MM.1S (cell line): ENCODE measurements at regions not wholly inside any gene's neighbourhood (a gene's known extent, or its start where the extent isn't known, plus 50 kb on each side); places are given as distances from the start of the nearest gene placed in this dataset.

ENCODE experiments used
- EZH2phosphoT487 ChIP-seq: fragments of 300-600 bp; sonication (generic); IDR thresholded peaks from 2 replicates; pipeline ENCODE4 v1.6.1; 2018; ENCODE audit warnings: antibody characterized with exemption, low read length
- TF ChIP-seq, protein P1 (sequence below): fragments of 300-600 bp; sonication (generic); IDR thresholded peaks from 2 replicates; pipeline ENCODE4 v1.5.1; 2016; ENCODE audit warnings: antibody characterized with exemption, low read length, mixed read lengths

DNA sequence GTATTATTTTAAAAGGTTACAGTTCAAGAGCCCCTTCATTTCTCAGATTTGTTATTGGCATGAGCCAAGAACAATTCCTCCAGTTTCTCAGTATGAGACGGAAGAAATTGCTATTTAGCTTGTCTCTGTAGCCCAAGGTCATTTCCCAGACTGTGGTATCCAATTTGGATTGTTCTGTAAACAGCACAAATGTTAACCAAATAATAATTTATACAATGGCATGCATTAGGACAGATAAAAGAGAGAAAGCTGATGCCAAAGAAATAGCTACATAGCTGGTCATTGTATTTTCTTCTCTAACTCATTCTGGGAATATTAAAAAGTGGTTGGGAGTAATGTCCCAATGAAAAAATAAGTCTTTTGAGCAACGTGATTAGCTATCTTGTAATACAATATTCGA lies 134.6 kb upstream of the NPY2R start:
- TF ChIP-seq, protein P1, sequence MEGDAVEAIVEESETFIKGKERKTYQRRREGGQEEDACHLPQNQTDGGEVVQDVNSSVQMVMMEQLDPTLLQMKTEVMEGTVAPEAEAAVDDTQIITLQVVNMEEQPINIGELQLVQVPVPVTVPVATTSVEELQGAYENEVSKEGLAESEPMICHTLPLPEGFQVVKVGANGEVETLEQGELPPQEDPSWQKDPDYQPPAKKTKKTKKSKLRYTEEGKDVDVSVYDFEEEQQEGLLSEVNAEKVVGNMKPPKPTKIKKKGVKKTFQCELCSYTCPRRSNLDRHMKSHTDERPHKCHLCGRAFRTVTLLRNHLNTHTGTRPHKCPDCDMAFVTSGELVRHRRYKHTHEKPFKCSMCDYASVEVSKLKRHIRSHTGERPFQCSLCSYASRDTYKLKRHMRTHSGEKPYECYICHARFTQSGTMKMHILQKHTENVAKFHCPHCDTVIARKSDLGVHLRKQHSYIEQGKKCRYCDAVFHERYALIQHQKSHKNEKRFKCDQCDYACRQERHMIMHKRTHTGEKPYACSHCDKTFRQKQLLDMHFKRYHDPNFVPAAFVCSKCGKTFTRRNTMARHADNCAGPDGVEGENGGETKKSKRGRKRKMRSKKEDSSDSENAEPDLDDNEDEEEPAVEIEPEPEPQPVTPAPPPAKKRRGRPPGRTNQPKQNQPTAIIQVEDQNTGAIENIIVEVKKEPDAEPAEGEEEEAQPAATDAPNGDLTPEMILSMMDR: no peak
- TF ChIP-seq EZH2phosphoT487: no peak
